ENCODE measurements at regions not wholly inside any gene's neighbourhood (a gene's known extent, or its start where the extent isn't known, plus 50 kb on each side); places are given as distances from the start of the nearest gene placed in this dataset.

DNA sequence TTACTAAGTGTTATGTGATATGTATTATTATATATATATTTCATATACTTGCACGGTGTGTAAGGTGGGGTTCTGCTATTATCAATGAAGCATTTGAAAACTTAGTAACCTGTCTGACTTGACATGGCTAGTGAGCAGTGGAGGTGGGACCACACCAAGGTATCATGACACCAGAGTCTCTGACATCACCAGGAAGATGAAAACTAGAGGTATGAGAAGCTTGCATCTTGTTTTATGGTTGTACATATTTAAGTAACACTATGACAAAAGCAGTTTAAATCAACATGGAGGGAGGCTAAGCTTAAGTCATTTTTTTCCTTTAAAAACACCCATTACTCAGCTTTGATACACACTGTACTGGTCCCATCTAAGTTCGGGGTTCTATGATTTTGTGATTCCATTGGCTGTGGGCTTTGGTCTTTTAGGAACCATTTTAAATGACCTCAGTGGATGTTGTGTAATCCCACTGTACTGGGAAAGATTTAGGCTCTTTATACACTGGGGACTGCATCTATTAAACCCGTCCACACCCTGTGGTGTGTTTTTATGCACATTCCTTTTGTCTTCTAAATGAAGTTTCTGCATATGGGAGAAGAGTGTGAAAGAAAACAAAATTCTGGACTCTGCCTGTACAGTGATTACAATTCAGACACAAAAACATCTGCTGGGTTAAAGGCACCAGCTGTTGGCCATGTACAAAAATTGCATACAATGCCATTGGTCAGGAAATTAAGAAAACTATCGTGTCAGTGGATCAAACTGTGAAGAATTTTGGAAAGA, 570.6 kb downstream of the SPRY1 start:
- no peak overlapping the region for H3K4me3 ChIP-seq
- H3K4me1 ChIP-seq = no peaks in the 10 kb centered on the region
- no peaks in the 10 kb centered on the region for H3K36me3 ChIP-seq
- ATAC-seq = peak in 7 of 8 donors; percentile 62 to 95 (median 89)
- peak overlapping the region in 3 of 10 donors; percentile 26 to 55 (median 49) for H3K27ac ChIP-seq
- intact Hi-C loops (cut with DNase I) = no loop called here
- H3K27me3 ChIP-seq = no peaks in the 10 kb centered on the region
- peaks cover 0 to 5% (median 0%) of the 10 kb centered on the region in 11 donors for H3K9me3 ChIP-seq
- 69 to 77% methylated on average over 4 of the region's 4 CpGs for WGBS, 2 donors
- no peak for DNase-seq
- TF ChIP-seq, protein P1, sequence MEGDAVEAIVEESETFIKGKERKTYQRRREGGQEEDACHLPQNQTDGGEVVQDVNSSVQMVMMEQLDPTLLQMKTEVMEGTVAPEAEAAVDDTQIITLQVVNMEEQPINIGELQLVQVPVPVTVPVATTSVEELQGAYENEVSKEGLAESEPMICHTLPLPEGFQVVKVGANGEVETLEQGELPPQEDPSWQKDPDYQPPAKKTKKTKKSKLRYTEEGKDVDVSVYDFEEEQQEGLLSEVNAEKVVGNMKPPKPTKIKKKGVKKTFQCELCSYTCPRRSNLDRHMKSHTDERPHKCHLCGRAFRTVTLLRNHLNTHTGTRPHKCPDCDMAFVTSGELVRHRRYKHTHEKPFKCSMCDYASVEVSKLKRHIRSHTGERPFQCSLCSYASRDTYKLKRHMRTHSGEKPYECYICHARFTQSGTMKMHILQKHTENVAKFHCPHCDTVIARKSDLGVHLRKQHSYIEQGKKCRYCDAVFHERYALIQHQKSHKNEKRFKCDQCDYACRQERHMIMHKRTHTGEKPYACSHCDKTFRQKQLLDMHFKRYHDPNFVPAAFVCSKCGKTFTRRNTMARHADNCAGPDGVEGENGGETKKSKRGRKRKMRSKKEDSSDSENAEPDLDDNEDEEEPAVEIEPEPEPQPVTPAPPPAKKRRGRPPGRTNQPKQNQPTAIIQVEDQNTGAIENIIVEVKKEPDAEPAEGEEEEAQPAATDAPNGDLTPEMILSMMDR (IDR thresholded peaks at IDR 0.05) = no peak

DNA sequence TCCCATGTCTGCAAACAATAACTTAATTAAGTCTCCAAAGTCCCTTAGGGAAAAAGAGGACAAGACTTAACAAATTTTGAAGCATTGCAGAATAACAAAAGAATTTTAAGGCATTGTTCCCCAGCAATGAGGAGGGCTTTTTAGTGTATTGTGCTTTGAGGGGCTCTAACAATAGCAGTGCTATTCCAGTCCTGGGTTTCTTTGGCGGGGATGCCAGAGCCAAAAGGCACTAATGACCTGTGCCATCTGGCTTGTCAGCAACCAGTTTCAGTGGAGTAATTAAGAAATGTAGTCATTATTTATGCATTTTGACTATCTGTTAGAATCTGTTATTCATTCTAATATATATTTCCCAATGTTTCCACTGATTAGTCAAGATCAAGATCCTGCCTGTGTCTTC, 575.4 kb downstream of the SPRY1 start:
- Histone ChIP-seq H3K9me3 (peaks cover 0 to 5% (median 0%) of the 10 kb centered on the region in 11 donors), H3K4me1 (peaks cover 0 to 18% (median 10%) of the 10 kb centered on the region in 9 donors), H3K4me3 (no peak overlapping the region), H3K36me3 (no peaks in the 10 kb centered on the region), H3K27me3 (no peaks in the 10 kb centered on the region), H3K27ac (no peak overlapping the region)
- 93 to 95% methylated on average over 1 of the region's 1 CpG for WGBS, 2 donors
- TF ChIP-seq, protein P1 (IDR thresholded peaks at IDR 0.05) = no peak
- no peak for DNase-seq
- intact Hi-C loops (cut with DNase I) = loop anchor here in 1 of 10 donors (5.0 kb wide), 1 partner anchor 1540 kb away; no protein-coding TSS in a partner anchor
- ATAC-seq = no peak

DNA sequence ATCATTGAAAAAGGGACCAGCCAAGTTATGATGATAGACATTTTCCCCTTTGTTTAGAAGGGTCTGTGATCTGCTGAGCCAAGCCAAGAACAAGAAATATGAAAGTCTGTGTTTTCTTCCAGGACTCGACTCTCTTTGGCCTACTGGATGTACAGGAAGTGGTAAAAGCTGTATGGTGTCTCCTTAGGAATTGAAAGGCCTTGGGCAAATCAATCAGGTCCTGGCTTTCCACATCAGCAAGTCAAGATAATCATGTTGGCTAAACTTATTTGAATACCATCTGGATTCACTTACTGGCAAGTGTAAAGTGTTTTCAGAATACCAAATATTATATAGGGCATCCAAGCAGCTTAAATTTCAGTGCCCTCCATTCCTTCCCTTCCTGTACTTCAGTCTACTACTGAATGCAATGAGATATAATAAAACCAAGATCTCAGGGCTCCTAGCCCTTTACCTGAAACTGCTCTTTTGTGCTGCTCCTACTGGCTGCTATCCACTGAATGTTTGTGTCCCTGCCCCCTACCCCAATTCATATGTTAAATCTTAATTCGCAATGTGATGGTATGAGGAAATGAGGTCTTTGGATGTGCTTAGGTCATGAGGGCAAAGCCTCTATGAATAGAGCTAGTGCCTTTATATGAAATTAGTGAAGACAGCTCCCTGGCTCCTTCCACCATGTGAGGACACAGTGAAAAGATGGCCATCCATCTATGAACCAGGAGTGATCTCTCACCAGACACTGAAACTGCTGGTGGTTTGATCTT, 578.0 kb downstream of the SPRY1 start:
- no peaks in the 10 kb centered on the region for H3K27me3 ChIP-seq
- no peak overlapping the region for H3K4me3 ChIP-seq
- H3K27ac ChIP-seq = peak overlapping the region in 1 of 10 donors; percentile 28
- WGBS, 2 donors = 71 to 78% methylated on average over 2 of the region's 2 CpGs
- intact Hi-C loops (cut with DNase I) = loop anchor here in 2 of 10 donors (5.0 kb wide), 2 partner anchors 232 to 1542 kb away; no protein-coding TSS in a partner anchor
- TF ChIP-seq, protein P1 (IDR thresholded peaks at IDR 0.05) = no peak
- ATAC-seq (no peak), DNase-seq (no peak)
- H3K9me3 ChIP-seq = peaks cover 0 to 23% (median 13%) of the 10 kb centered on the region in 11 donors
- H3K36me3 ChIP-seq = no peaks in the 10 kb centered on the region
- peaks cover 0 to 25% (median 10%) of the 10 kb centered on the region in 9 donors for H3K4me1 ChIP-seq

DNA sequence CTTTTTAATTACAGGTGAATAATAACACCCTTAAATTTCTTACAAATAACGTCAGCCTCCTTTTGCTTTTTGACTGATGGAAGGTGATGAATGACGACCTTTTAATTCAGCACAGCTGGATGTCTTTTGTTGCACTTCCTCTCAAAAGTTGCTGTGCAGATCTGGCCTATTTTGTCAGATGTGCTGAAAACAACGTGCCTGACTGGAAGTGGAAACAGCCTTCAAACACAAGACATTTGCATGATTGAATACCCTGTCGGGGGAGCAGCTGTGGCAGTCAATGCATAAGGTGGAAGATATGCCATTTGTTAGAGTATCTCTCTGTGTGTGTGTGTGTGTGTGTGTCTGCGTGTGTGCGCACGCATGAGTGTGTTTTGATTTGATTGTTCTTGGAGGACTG, 579.7 kb downstream of the SPRY1 start:
- Histone ChIP-seq H3K9me3 (peaks cover 0 to 30% (median 13%) of the 10 kb centered on the region in 11 donors), H3K4me3 (no peak overlapping the region), H3K4me1 (peaks cover 0 to 31% (median 10%) of the 10 kb centered on the region in 9 donors), H3K27ac (peak overlapping the region in 9 of 10 donors; percentile 12 to 61 (median 27)), H3K36me3 (no peaks in the 10 kb centered on the region), H3K27me3 (no peaks in the 10 kb centered on the region)
- WGBS, 2 donors = 47 to 53% methylated on average over 7 of the region's 7 CpGs
- DNase-seq (no peak), ATAC-seq (peak in 6 of 8 donors; percentile 23 to 69 (median 64))
- intact Hi-C loops (cut with DNase I) = loop anchor here in 1 of 10 donors (5.0 kb wide), 1 partner anchor 234 kb away; no protein-coding TSS in a partner anchor
- TF ChIP-seq, protein P1 (IDR thresholded peaks at IDR 0.05) = no peak
